CD14-positive monocyte (primary cell): ENCODE measurements at regions not wholly inside any gene's neighbourhood (a gene's known extent, or its start where the extent isn't known, plus 50 kb on each side); places are given as distances from the start of the nearest gene placed in this dataset.

Experiments
- DNase-seq, 3 donors: peaks; one replicate each; pipeline ENCODE4 v3.0.0-alpha.2; 2011 to 2022
- H2AFZ ChIP-seq: 2 replicates; pipeline ENCODE4 v1.6.0; 2012; ENCODE audit warnings: mild to moderate bottlenecking, low read depth, low read length, inconsistent platforms; ENCODE audit not compliant: insufficient read depth, poor library complexity, severe bottlenecking
- H3K27ac ChIP-seq, 2 donors: 1 replicate in 1 of 2; 2 replicates in 1 of 2; pipeline ENCODE4 v1.5.1; 2012 to 2013; ENCODE audit warnings: low read length in 2 of 2, control low read depth in 1 of 2, inconsistent platforms in 1 of 2, low read depth in 1 of 2, mild to moderate bottlenecking in 1 of 2
- H3K27me3 ChIP-seq, 2 donors: one replicate each; pipeline versions ENCODE4 v1.6.0 to v1.6.1; 2011 to 2013; ENCODE audit warnings: low read length in 2 of 2; ENCODE audit not compliant: control insufficient read depth in 2 of 2, insufficient read depth in 2 of 2
- H3K36me3 ChIP-seq, 2 donors: replicated peaks in 1 of 2; 1 replicate in 1 of 2; 2 replicates in 1 of 2; pipeline versions ENCODE4 v1.5.1 to v1.6.1; 2012 to 2013; ENCODE audit warnings: low read length in 2 of 2, control low read depth in 1 of 2, inconsistent platforms in 1 of 2, mild to moderate bottlenecking in 1 of 2; ENCODE audit not compliant: insufficient read depth in 2 of 2, control insufficient read depth in 1 of 2
- H3K4me1 ChIP-seq, 2 donors: 1 replicate in 1 of 2; 2 replicates in 1 of 2; pipeline versions ENCODE4 v1.5.1 to v1.6.1; 2012 to 2013; ENCODE audit warnings: low read length in 2 of 2, control low read depth in 1 of 2, inconsistent platforms in 1 of 2, mild to moderate bottlenecking in 1 of 2, moderate library complexity in 1 of 2; ENCODE audit not compliant: insufficient read depth in 2 of 2, control insufficient read depth in 1 of 2
- H3K4me2 ChIP-seq: replicated peaks from 2 replicates; pipeline ENCODE3; 2012; ENCODE audit warnings: low read length, moderate library complexity, mild to moderate bottlenecking; ENCODE audit not compliant: poor library complexity, severe bottlenecking; ENCODE audit errors: extremely low read depth
- H3K4me3 ChIP-seq, 3 experiments: fragments of 200-600 bp in 1 of 3; sonication (generic) in 1 of 3; replicated peaks in 1 of 3; 1 replicate in 2 of 3; 2 replicates in 1 of 3; pipeline ENCODE4 v1.5.1; 2011 to 2013; ENCODE audit warnings: low read length in 3 of 3, mild to moderate bottlenecking in 3 of 3, control low read depth in 2 of 3, low read depth in 2 of 3, inconsistent platforms in 1 of 3, moderate library complexity in 1 of 3
- H3K79me2 ChIP-seq: 2 replicates; pipeline ENCODE4 v1.6.0; 2012; ENCODE audit warnings: mild to moderate bottlenecking, control low read depth, inconsistent platforms, low read length, moderate library complexity; ENCODE audit not compliant: insufficient read depth
- H3K9ac ChIP-seq: 2 replicates; pipeline ENCODE4 v1.6.0; 2017; ENCODE audit warnings: low read length, mild to moderate bottlenecking; ENCODE audit not compliant: insufficient read depth, poor library complexity, severe bottlenecking
- H3K9me3 ChIP-seq, 2 donors: replicated peaks in 1 of 2; 1 replicate in 1 of 2; 2 replicates in 1 of 2; pipeline versions ENCODE4 v1.5.1 to v1.6.1; 2012 to 2013; ENCODE audit warnings: low read length in 2 of 2, control low read depth in 1 of 2; ENCODE audit not compliant: control insufficient read depth in 1 of 2, insufficient read depth in 1 of 2
- H4K20me1 ChIP-seq: 2 replicates; pipeline ENCODE4 v1.6.0; 2012; ENCODE audit warnings: mild to moderate bottlenecking, low read length, control low read depth, moderate library complexity; ENCODE audit not compliant: insufficient read depth
- H3K27ac Mint-ChIP-seq, 7 donors: one replicate each; pipeline ENCODE4 v1.8.0; 2020; ENCODE audit warnings: mild to moderate bottlenecking in 7 of 7, mixed read lengths in 7 of 7, moderate library complexity in 6 of 7, inconsistent platforms in 2 of 7
- H3K27me3 Mint-ChIP-seq, 3 donors: one replicate each; pipeline ENCODE4 v1.8.0; 2021 to 2022; ENCODE audit warnings: low read depth in 3 of 3, mild to moderate bottlenecking in 3 of 3, mixed read lengths in 3 of 3, moderate library complexity in 3 of 3, inconsistent platforms in 1 of 3
- H3K36me3 Mint-ChIP-seq, 2 donors: one replicate each; pipeline ENCODE4 v1.8.0; 2020; ENCODE audit warnings: mixed read lengths in 2 of 2, inconsistent platforms in 1 of 2, mild to moderate bottlenecking in 1 of 2
- H3K4me1 Mint-ChIP-seq: one replicate; pipeline ENCODE4 v1.8.0; 2020; ENCODE audit warnings: mild to moderate bottlenecking, mixed read lengths
- H3K4me3 Mint-ChIP-seq, 2 donors: one replicate each; pipeline ENCODE4 v1.8.0; 2020; ENCODE audit warnings: mild to moderate bottlenecking in 2 of 2, mixed read lengths in 2 of 2, moderate library complexity in 1 of 2
- H3K9me3 Mint-ChIP-seq, 7 donors: one replicate each; pipeline ENCODE4 v1.8.0; 2020 to 2022; ENCODE audit warnings: mixed read lengths in 7 of 7, mild to moderate bottlenecking in 6 of 7, moderate library complexity in 6 of 7, inconsistent platforms in 2 of 7
- CTCF ChIP-seq: fragments of 200-600 bp; IDR thresholded peaks from one replicate; pipeline ENCODE4 v1.8.0; 2022; ENCODE audit warnings: antibody characterized with exemption, mild to moderate bottlenecking
- WGBS: methylation state at CpG from one replicate; pipeline ENCODE4 v1.1.5; 2013; ENCODE audit warnings: missing lambda C conversion rate; ENCODE audit not compliant: insufficient coverage; 5-methylcytosine and 5-hydroxymethylcytosine counted together
- intact Hi-C, 2 donors: fragments of 100-400 bp; cut with micrococcal nuclease; formaldehyde crosslinking; loops; one replicate each; pipeline versions ENCODE4 v1.15.0 to v1.15.1; 2023

DNA sequence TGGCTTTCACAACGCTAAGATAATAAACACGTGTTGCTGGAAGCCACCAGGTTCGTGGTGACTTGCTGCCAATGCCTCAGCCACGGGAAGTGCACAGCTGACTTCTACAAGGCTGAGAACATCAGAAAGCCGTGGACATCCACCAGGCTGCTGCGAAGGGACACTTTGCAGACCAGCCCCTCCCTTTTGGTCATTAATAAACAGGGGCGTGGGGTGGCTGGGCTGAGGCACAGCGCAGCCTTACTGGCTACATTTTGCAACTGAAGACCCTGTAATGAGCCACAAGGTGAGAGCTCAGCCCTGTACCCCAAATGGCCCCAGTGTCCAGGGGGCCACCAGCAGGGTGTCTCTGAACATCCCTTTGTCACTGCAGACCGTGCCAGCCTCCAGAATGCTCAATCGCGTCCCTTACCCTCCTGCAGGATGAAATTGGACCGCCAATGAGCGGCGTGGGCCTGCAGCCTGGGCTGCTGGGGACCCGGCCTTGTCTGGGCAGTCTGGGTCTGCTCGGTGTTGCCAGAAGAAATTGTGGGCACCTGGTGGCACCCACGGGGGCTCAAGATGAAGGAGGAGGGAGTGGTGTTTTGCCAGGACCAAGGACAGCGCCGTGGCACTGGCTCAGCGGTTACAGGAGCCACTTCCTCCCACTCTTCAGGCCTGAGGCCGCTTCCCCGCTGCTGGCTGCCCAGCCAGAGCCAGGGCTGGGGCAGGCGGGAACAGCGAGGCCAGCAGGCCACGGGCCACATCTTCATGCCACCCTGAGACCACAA is 181.9 kb downstream of the CTTN start:
- no peak overlapping the region for H3K4me2 ChIP-seq
- intact Hi-C loops, result no loop called here
- WGBS, result 63% methylated on average over 23 of the region's 25 CpGs
- H3K27me3 ChIP-seq, result no peaks in the 10 kb centered on the region
- no peaks in the 10 kb centered on the region for H4K20me1 ChIP-seq
- no peaks in the 10 kb centered on the region for H3K9me3 ChIP-seq
- H3K9me3 Mint-ChIP-seq, result peaks cover 0 to 2% (median 0%) of the 10 kb centered on the region in 7 donors
- peaks cover 2% of the 10 kb centered on the region for H3K4me1 Mint-ChIP-seq
- H3K27ac ChIP-seq, result no peak overlapping the region
- no peak overlapping the region for H2AFZ ChIP-seq
- H3K4me1 ChIP-seq, result no peaks in the 10 kb centered on the region
- H3K9ac ChIP-seq, result no peak overlapping the region
- H3K27ac Mint-ChIP-seq, result no peak overlapping the region
- H3K79me2 ChIP-seq, result no peaks in the 10 kb centered on the region
- no peaks in the 10 kb centered on the region for H3K36me3 Mint-ChIP-seq
- H3K36me3 ChIP-seq, result no peaks in the 10 kb centered on the region
- no peak overlapping the region for H3K4me3 Mint-ChIP-seq
- TF ChIP-seq CTCF, result no peak
- no peak for DNase-seq
- H3K4me3 ChIP-seq, result no peak overlapping the region
- peaks cover 5 to 8% (median 7%) of the 10 kb centered on the region in 3 donors for H3K27me3 Mint-ChIP-seq

DNA sequence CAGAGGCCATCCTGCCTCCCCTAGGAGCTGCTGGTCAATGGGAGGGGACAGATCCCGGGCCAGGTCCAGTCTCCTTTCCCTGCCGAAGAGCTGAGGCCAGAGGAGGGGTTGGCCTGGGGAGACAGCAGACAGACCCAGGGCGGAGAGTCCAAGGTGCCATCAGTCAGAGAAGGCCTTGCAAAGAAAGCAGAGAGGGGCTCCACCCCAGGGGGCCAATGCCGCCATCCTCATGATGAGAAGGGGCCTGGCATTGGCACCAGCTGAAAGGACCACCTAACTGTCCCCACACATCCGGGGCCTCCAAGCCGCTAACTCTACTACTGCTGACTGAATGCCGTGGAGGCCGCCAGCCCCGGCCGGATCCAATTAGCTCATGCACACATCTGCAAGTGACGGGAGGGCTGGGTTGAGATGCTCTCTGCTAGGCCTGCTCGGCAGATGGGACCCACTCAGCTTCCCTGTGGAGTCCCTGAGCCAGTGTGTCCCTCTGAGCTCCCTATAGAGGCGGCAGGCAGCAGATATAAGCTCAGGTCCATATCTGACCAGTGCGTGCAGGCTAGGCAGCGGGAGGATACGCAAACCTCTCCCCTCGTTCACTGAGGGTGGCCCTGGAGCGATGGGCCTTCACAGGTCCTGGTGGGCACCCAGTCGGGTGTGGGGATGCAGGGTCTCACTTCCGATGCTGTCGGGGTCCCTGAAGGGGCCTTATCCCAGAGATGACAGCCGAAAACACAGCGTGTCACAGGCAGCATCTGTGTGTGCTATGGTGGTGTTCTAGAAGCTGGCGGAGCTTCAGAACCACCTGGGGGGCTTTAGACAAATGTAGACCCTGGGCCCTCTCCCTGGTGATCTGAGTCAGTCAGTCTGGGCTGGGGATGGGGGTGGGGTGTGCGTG is 183.9 kb downstream of the CTTN start:
- no peak for DNase-seq

More for the DNA sequence above, 183.9 kb downstream of the CTTN start:
- Mint-ChIP-seq H3K27ac (no peak overlapping the region), H3K4me1 (peaks cover 8% of the 10 kb centered on the region), H3K4me3 (no peak overlapping the region), H3K9me3 (peaks cover 0 to 4% (median 0%) of the 10 kb centered on the region in 7 donors), H3K36me3 (no peaks in the 10 kb centered on the region), H3K27me3 (peaks cover 2 to 15% (median 3%) of the 10 kb centered on the region in 3 donors)
- no peaks in the 10 kb centered on the region for H3K36me3 ChIP-seq
- H4K20me1 ChIP-seq, result no peaks in the 10 kb centered on the region
- no peaks in the 10 kb centered on the region for H3K9me3 ChIP-seq
- no peak overlapping the region for H3K4me3 ChIP-seq
- H3K4me1 ChIP-seq, result peaks cover 0 to 6% of the 10 kb centered on the region in 2 donors
- H3K79me2 ChIP-seq, result no peaks in the 10 kb centered on the region
- intact Hi-C loops, result no loop called here
- no peak overlapping the region for H3K4me2 ChIP-seq
- no peak overlapping the region for H3K9ac ChIP-seq
- no peak for TF ChIP-seq CTCF
- H3K27me3 ChIP-seq, result no peaks in the 10 kb centered on the region
- no peak overlapping the region for H2AFZ ChIP-seq
- WGBS, result 92% methylated on average over 22 of the region's 25 CpGs
- no peak overlapping the region for H3K27ac ChIP-seq
